Hypothalamus (tissue), 51 donors: ENCODE measurements at regions not wholly inside any gene's neighbourhood (a gene's known extent, or its start where the extent isn't known, plus 50 kb on each side); places are given as distances from the start of the nearest gene placed in this dataset.

ENCODE experiments used
- DNase-seq, 51 donors: peaks; one replicate each; lab custom pipeline; 2025; lab: John Stamatoyannopoulos, UW

GRCh38 chr6:155528982-155529453, 73.4 kb upstream of the NOX3 start:
- DNase-seq: no peak

- no peak for DNase-seq
These were observed 72.7 kb upstream of the NOX3 start for GRCh38 chr6:155528335-155528734.

- DNase-seq: no peak
These were observed 71.8 kb upstream of the NOX3 start for GRCh38 chr6:155527443-155527842.

GRCh38 chr6:155523821-155524651, 68.4 kb upstream of the NOX3 start:
- peak in 1 of 51 donors; percentile 5 for DNase-seq

GRCh38 chr6:155521719-155522118, 66.1 kb upstream of the NOX3 start:
- DNase-seq: no peak

- no peak for DNase-seq
These were observed 64.4 kb upstream of the NOX3 start for GRCh38 chr6:155520078-155520477.

GRCh38 chr6:155519176-155519738, 63.6 kb upstream of the NOX3 start:
- DNase-seq: no peak

GRCh38 chr6:155517294-155517693, 61.7 kb upstream of the NOX3 start:
- no peak for DNase-seq

GRCh38 chr6:155510879-155511278, 55.2 kb upstream of the NOX3 start:
- no peak for DNase-seq

GRCh38 chr6:155509743-155510475, 54.3 kb upstream of the NOX3 start:
- DNase-seq: no peak

GRCh38 chr6:155505608-155505989, 50.0 kb upstream of the NOX3 start:
- DNase-seq: no peak
